ENCODE measurements at regions not wholly inside any gene's neighbourhood (a gene's known extent, or its start where the extent isn't known, plus 50 kb on each side); places are given as distances from the start of the nearest gene placed in this dataset.

GRCh38 chr1:5371270-5371669, 621.0 kb downstream of the NPHP4 start:
- no peak for ATAC-seq
- TF ChIP-seq, protein P1, sequence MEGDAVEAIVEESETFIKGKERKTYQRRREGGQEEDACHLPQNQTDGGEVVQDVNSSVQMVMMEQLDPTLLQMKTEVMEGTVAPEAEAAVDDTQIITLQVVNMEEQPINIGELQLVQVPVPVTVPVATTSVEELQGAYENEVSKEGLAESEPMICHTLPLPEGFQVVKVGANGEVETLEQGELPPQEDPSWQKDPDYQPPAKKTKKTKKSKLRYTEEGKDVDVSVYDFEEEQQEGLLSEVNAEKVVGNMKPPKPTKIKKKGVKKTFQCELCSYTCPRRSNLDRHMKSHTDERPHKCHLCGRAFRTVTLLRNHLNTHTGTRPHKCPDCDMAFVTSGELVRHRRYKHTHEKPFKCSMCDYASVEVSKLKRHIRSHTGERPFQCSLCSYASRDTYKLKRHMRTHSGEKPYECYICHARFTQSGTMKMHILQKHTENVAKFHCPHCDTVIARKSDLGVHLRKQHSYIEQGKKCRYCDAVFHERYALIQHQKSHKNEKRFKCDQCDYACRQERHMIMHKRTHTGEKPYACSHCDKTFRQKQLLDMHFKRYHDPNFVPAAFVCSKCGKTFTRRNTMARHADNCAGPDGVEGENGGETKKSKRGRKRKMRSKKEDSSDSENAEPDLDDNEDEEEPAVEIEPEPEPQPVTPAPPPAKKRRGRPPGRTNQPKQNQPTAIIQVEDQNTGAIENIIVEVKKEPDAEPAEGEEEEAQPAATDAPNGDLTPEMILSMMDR (IDR thresholded peaks at IDR 0.05) = no peak
- no peak for TF ChIP-seq POLR2A (IDR thresholded peaks at IDR 0.05)

GRCh38 chr1:5370311-5370710, 621.9 kb downstream of the NPHP4 start:
- intact Hi-C loops (cut with DNase I) = no loop called here
- Histone ChIP-seq H3K36me3 (no peaks in the 10 kb centered on the region), H3K9me3 (peaks cover 0 to 16% (median 3%) of the 10 kb centered on the region in 12 donors), H3K27me3 (peaks cover 0 to 36% (median 0%) of the 10 kb centered on the region in 9 donors), H3K4me1 (no peaks in the 10 kb centered on the region), H3K27ac (no peak overlapping the region), H3K4me3 (no peak overlapping the region)
- WGBS, 4 donors = 56 to 64% (median 62%) methylated on average over 3 of the region's 3 CpGs
- ATAC-seq (no peak), DNase-seq (no peak)
- TF ChIP-seq, protein P1 (IDR thresholded peaks at IDR 0.05) = no peak
- TF ChIP-seq POLR2A (IDR thresholded peaks at IDR 0.05) = no peak

More at GRCh38 chr1:5371270-5371669, 621.0 kb downstream of the NPHP4 start:
- Histone ChIP-seq H3K9me3 (peaks cover 0 to 16% (median 3%) of the 10 kb centered on the region in 12 donors), H3K4me1 (no peaks in the 10 kb centered on the region), H3K36me3 (no peaks in the 10 kb centered on the region), H3K4me3 (no peak overlapping the region), H3K27ac (no peak overlapping the region), H3K27me3 (peaks cover 0 to 26% (median 0%) of the 10 kb centered on the region in 9 donors)
- no peak for DNase-seq
- intact Hi-C loops (cut with DNase I) = no loop called here
- 78 to 85% (median 81%) methylated on average over 7 of the region's 7 CpGs for WGBS, 4 donors

- WGBS, 4 donors = 86 to 100% (median 92%) methylated on average over 1 of the region's 1 CpG
- DNase-seq = no peak
- H3K9me3 ChIP-seq = peaks cover 0 to 16% (median 3%) of the 10 kb centered on the region in 12 donors
- no peak for ATAC-seq
- no peaks in the 10 kb centered on the region for H3K4me1 ChIP-seq
- intact Hi-C loops (cut with DNase I) = no loop called here
- no peak for TF ChIP-seq POLR2A (IDR thresholded peaks at IDR 0.05)
- TF ChIP-seq, protein P1 (IDR thresholded peaks at IDR 0.05) = no peak
- peaks cover 0 to 37% (median 0%) of the 10 kb centered on the region in 9 donors for H3K27me3 ChIP-seq
- H3K36me3 ChIP-seq = no peaks in the 10 kb centered on the region
- no peak overlapping the region for H3K4me3 ChIP-seq
- no peak overlapping the region for H3K27ac ChIP-seq
Observed at GRCh38 chr1:5369223-5369622, 623.0 kb downstream of the NPHP4 start.

GRCh38 chr1:5368201-5368600, 624.0 kb downstream of the NPHP4 start:
- no peak overlapping the region for H3K27ac ChIP-seq
- H3K4me3 ChIP-seq = no peak overlapping the region
- 74 to 81% (median 76%) methylated on average over 5 of the region's 5 CpGs for WGBS, 4 donors
- TF ChIP-seq, protein P1 (IDR thresholded peaks at IDR 0.05) = no peak
- TF ChIP-seq POLR2A (IDR thresholded peaks at IDR 0.05) = no peak
- H3K36me3 ChIP-seq = no peaks in the 10 kb centered on the region
- DNase-seq (no peak), ATAC-seq (no peak)
- intact Hi-C loops (cut with DNase I) = no loop called here
- peaks cover 0 to 37% (median 0%) of the 10 kb centered on the region in 9 donors for H3K27me3 ChIP-seq
- H3K9me3 ChIP-seq = peaks cover 0 to 6% (median under 1%) of the 10 kb centered on the region in 12 donors
- no peaks in the 10 kb centered on the region for H3K4me1 ChIP-seq

Measured in heart left ventricle (tissue), 16 donors.